Body of pancreas (tissue), 4 donors: ENCODE measurements at regions not wholly inside any gene's neighbourhood (a gene's known extent, or its start where the extent isn't known, plus 50 kb on each side); places are given as distances from the start of the nearest gene placed in this dataset.

ENCODE experiments used
- CTCF ChIP-seq, 7 experiments: fragments of 450-650 bp in 4 of 7; fragments of 200-600 bp in 3 of 7; sonication (generic) in 3 of 7; IDR thresholded peaks; one replicate each; pipeline ENCODE4 v1.5.1; 2016 to 2019; ENCODE audit warnings: antibody characterized with exemption in 7 of 7
- POLR2A ChIP-seq, 3 donors: fragments of 450-650 bp; IDR thresholded peaks; one replicate each; pipeline ENCODE4 v1.6.1; 2016; ENCODE audit warnings: antibody characterized with exemption in 3 of 3, mild to moderate bottlenecking in 2 of 3

GRCh38 chr1:121522061-121522759 lies 337.4 kb downstream of the SRGAP2C start:
- no peak for TF ChIP-seq CTCF (IDR thresholded peaks at IDR 0.05)
- TF ChIP-seq POLR2A (IDR thresholded peaks at IDR 0.05), result no peak
